SK-N-SH (cell line): ENCODE measurements at regions not wholly inside any gene's neighbourhood (a gene's known extent, or its start where the extent isn't known, plus 50 kb on each side); places are given as distances from the start of the nearest gene placed in this dataset.

Experiments used
- CTCF ChIA-PET: fragments of 300-600, 350-600 bp; formaldehyde crosslinking; extraction: SDS; loops from one replicate; lab custom pipeline; 2021; lab: Yijun Ruan, JAX
- POLR2A ChIA-PET: fragments of 350-600 bp; sonication (Branson Sonifier 250); formaldehyde crosslinking; extraction: SDS; loops from one replicate; lab custom pipeline; 2020; ENCODE audit warnings: antibody characterized with exemption, inconsistent platforms; lab: Yijun Ruan, JAX
- DNase-seq: peaks from one replicate; pipeline ENCODE4 v3.0.0; 2012
- H2AFZ ChIP-seq: fragments of 200-600 bp; sonication (generic); 2 replicates; pipeline ENCODE4 v1.8.1; 2016; ENCODE audit warnings: antibody characterized with exemption, mild to moderate bottlenecking, low read depth
- H3F3A ChIP-seq: fragments of 200-600 bp; sonication (generic); replicated peaks from 2 replicates; pipeline ENCODE3; 2016; ENCODE audit warnings: antibody characterized with exemption, mild to moderate bottlenecking; ENCODE audit not compliant: insufficient read depth
- H3K27ac ChIP-seq, 2 experiments: fragments of 200-500 bp in 1 of 2; fragments of 200-600 bp in 1 of 2; sonication (Bioruptor generic) in 1 of 2; sonication (generic), shearing (Covaris generic) in 1 of 2; 2 replicates each; pipeline versions ENCODE4 v1.5.1 to v1.6.1; 2014 to 2016; ENCODE audit warnings: low read depth in 2 of 2, inconsistent platforms in 1 of 2, low read length in 1 of 2, mild to moderate bottlenecking in 1 of 2, mixed read lengths in 1 of 2
- H3K27me3 ChIP-seq: fragments of 200-600 bp; sonication (generic), shearing (Covaris generic); 2 replicates; pipeline ENCODE4 v1.6.1; 2016; ENCODE audit warnings: mixed run types; ENCODE audit not compliant: insufficient read depth
- H3K36me3 ChIP-seq, 2 experiments: fragments of 200-500 bp in 1 of 2; fragments of 200-600 bp in 1 of 2; sonication (Bioruptor generic) in 1 of 2; sonication (generic) in 1 of 2; replicated peaks in 1 of 2; 2 replicates each; pipeline versions ENCODE3 to v1.5.1; 2014 to 2016; ENCODE audit warnings: low read length in 1 of 2, mild to moderate bottlenecking in 1 of 2; ENCODE audit not compliant: insufficient read depth in 2 of 2, control insufficient read depth in 1 of 2
- H3K4me1 ChIP-seq, 2 experiments: fragments of 200-500 bp in 1 of 2; fragments of 200-600 bp in 1 of 2; sonication (Bioruptor generic) in 1 of 2; sonication (generic), shearing (Covaris generic) in 1 of 2; 2 replicates each; pipeline versions ENCODE4 v1.5.1 to v1.6.1; 2014 to 2016; ENCODE audit warnings: low read depth in 1 of 2, low read length in 1 of 2, mixed run types in 1 of 2; ENCODE audit not compliant: insufficient read depth in 2 of 2, control insufficient read depth in 1 of 2
- H3K4me2 ChIP-seq: fragments of 200-600 bp; sonication (generic), shearing (Covaris generic); 2 replicates; pipeline ENCODE4 v1.6.1; 2017; ENCODE audit warnings: mixed run types
- H3K4me3 ChIP-seq, 2 experiments: fragments of 200-500 bp in 1 of 2; fragments of 200-600 bp in 1 of 2; sonication (Bioruptor generic) in 1 of 2; sonication (generic), shearing (Covaris generic) in 1 of 2; 2 replicates each; pipeline versions ENCODE4 v1.5.1 to v1.8.1; 2014 to 2016; ENCODE audit warnings: low read depth in 2 of 2, inconsistent platforms in 1 of 2, low read length in 1 of 2, mild to moderate bottlenecking in 1 of 2, mixed read lengths in 1 of 2, moderate library complexity in 1 of 2
- H3K79me2 ChIP-seq: fragments of 200-600 bp; sonication (generic); 2 replicates; pipeline ENCODE4 v1.8.1; 2017; ENCODE audit warnings: mild to moderate bottlenecking; ENCODE audit not compliant: insufficient read depth
- H3K9ac ChIP-seq: fragments of 200-600 bp; sonication (generic); 2 replicates; pipeline ENCODE4 v1.6.1; 2017; ENCODE audit warnings: mixed run types
- H3K9me2 ChIP-seq: fragments of 200-600 bp; sonication (generic); 2 replicates; pipeline ENCODE4 v1.6.1; 2017; ENCODE audit warnings: mixed run types
- H3K9me3 ChIP-seq: fragments of 200-600 bp; sonication (generic); 2 replicates; pipeline ENCODE4 v1.6.1; 2017; ENCODE audit warnings: mixed run types, mild to moderate bottlenecking, moderate library complexity
- H4K20me1 ChIP-seq: fragments of 200-600 bp; sonication (generic); 2 replicates; pipeline ENCODE4 v1.6.1; 2017; ENCODE audit warnings: mild to moderate bottlenecking, mixed run types; ENCODE audit not compliant: insufficient read depth
- EZH2phosphoT487 ChIP-seq: fragments of 200-600 bp; sonication (generic); IDR thresholded peaks from 2 replicates; pipeline ENCODE4 v1.6.1; 2017; ENCODE audit warnings: low read depth, mixed run types, mild to moderate bottlenecking, antibody characterized with exemption, moderate library complexity, borderline replicate concordance
- FOXM1 ChIP-seq: IDR thresholded peaks from 2 replicates; pipeline ENCODE4 v1.4.0; 2012; ENCODE audit warnings: low read depth, mild to moderate bottlenecking
- GATA2 ChIP-seq: sonication (generic); formaldehyde crosslinking; IDR thresholded peaks from 2 replicates; pipeline ENCODE4 v1.5.0; 2020; ENCODE audit warnings: mild to moderate bottlenecking, missing genetic modification reagents
- NFIC ChIP-seq: IDR thresholded peaks from 2 replicates; pipeline ENCODE4 v1.4.0; 2012; ENCODE audit warnings: borderline replicate concordance
- POLR2AphosphoS5 ChIP-seq: IDR thresholded peaks from 2 replicates; pipeline ENCODE4 v1.6.1; 2012; ENCODE audit warnings: low read depth, low read length
- SMC3 ChIP-seq: IDR thresholded peaks from 2 replicates; pipeline ENCODE4 v1.6.1; 2012; ENCODE audit warnings: low read depth, low read length, improper control_type of control experiment
- WGBS: methylation state at CpG from one replicate; pipeline ENCODE4 v1.1.6; 2017; ENCODE audit warnings: low lambda C conversion rate; 5-methylcytosine and 5-hydroxymethylcytosine counted together

DNA sequence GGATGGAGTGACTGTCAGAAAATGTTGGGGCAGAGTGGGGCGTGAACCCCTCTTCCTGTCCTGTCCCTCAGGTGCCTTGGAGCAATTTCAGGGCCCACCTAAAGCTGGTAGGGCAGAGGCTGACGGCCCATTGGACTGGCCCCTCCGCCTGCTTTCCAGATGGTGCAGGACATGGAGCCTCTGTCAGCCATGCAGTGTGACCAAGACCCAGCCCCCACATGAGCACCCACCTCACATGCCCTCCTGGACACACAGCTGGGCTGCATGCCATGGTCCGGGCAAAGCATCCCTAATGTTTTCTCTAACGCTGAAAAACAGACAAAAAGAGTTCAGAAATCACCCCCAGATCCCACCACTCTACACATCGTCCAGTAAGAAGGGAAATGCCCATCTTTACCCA is 51.3 kb upstream of the PSAP start:
- Histone ChIP-seq H3K27me3 (no peaks in the 10 kb centered on the region), H3K9ac (no peak overlapping the region), H4K20me1 (no peaks in the 10 kb centered on the region), H3K27ac (no peak overlapping the region), H3F3A (no peaks in the 10 kb centered on the region), H2AFZ (no peak overlapping the region), H3K4me1 (no peaks in the 10 kb centered on the region; a peak in 1 of 4 replicates), H3K4me2 (no peak overlapping the region), H3K4me3 (no peak overlapping the region), H3K9me2 (no peaks in the 10 kb centered on the region), H3K79me2 (no peaks in the 10 kb centered on the region), H3K9me3 (no peaks in the 10 kb centered on the region), H3K36me3 (no peaks in the 10 kb centered on the region)
- 85% methylated on average over 5 of the region's 6 CpGs for WGBS
- POLR2A ChIA-PET = no interaction called here
- TF ChIP-seq EZH2phosphoT487 = no peak
- no peak for TF ChIP-seq POLR2AphosphoS5
- TF ChIP-seq SMC3 = no peak
- TF ChIP-seq GATA2 (CRISPR knock-in tag) = no peak
- TF ChIP-seq NFIC = no peak
- no peak for TF ChIP-seq FOXM1
- DNase-seq = no peak
- CTCF ChIA-PET = interaction anchor here (0.6 to 2.0 kb wide), 2 partner anchors 146 to 1500 kb away, joined by 3 to 8 read pairs; no protein-coding TSS in a partner anchor
